BJ (cell line): ENCODE measurements at regions not wholly inside any gene's neighbourhood (a gene's known extent, or its start where the extent isn't known, plus 50 kb on each side); places are given as distances from the start of the nearest gene placed in this dataset.

ENCODE experiments used
- CTCF ChIA-PET: fragments of 350-600 bp; formaldehyde crosslinking; extraction: SDS; loops from one replicate; lab custom pipeline; 2021; ENCODE audit warnings: antibody characterized with exemption, inconsistent platforms; lab: Yijun Ruan, JAX
- POLR2A ChIA-PET: fragments of 300-600 bp; sonication (Branson Sonifier 250); formaldehyde crosslinking; extraction: SDS; loops from one replicate; lab custom pipeline; 2021; ENCODE audit warnings: antibody characterized with exemption; lab: Charles Lee
- DNase-seq: peaks from one replicate; pipeline ENCODE4 v3.0.0-alpha.2; 2011; ENCODE audit warnings: low read depth
- H3K27me3 ChIP-seq: 2 replicates; pipeline ENCODE4 v1.6.0; 2011; ENCODE audit warnings: low read length; ENCODE audit not compliant: control insufficient read depth, insufficient read depth
- H3K36me3 ChIP-seq: 2 replicates; pipeline ENCODE4 v1.5.1; 2011; ENCODE audit warnings: low read length; ENCODE audit not compliant: control insufficient read depth, insufficient read depth
- H3K4me3 ChIP-seq: 2 replicates; pipeline ENCODE4 v1.5.1; 2011; ENCODE audit warnings: low read depth, mild to moderate bottlenecking, control low read depth, low read length
- CTCF ChIP-seq: IDR thresholded peaks from 2 replicates; pipeline ENCODE4 v1.5.1; 2011; ENCODE audit warnings: low read depth, mild to moderate bottlenecking, control low read depth, inconsistent platforms, low read length, moderate library complexity; ENCODE audit not compliant: insufficient read depth

DNA sequence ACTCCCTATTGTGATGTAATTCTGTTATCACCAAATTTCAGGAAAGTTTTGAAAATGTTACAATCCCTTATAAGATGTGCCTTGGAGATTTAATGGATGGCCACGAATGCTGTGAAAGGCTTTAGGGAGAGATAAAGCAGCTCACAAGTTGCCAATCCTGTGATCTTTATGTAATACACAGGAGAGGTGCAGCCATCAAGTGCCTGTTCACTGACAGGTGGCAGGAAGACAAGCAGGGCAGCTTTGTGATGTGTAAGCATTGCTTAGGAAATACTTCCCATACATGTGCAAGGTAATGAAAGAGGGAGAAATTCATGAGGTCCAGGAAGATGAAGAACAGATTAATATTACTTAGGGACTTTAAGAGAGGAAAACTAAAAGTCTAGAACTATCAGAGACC is 628.8 kb downstream of the SLITRK6 start:
- POLR2A ChIA-PET: no interaction called here

DNA sequence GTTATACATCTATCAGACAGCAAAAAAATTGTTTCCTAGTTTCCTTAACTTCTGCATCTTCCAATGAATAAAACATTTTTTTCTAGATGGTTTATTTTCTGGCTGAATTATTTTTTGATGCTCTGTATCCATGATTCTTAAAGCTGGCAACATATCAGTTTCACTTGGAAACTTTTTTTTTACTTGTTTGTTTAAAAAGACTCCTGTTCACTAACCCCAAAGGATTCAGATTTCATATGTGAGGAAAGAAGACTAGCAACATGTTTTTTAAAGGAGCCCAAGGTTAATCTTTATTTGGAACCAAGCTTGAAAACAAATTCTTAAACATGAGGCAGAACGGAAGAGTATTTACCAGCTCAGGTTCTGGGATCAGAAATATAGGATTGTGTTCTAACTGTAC is 632.3 kb downstream of the SLITRK6 start:
- no peaks in the 10 kb centered on the region for H3K27me3 ChIP-seq
- no peak for TF ChIP-seq CTCF
- no peak for DNase-seq
- POLR2A ChIA-PET: no interaction called here
- CTCF ChIA-PET: no interaction called here
- no peaks in the 10 kb centered on the region for H3K36me3 ChIP-seq
- no peak overlapping the region for H3K4me3 ChIP-seq

More for the DNA sequence above, 628.8 kb downstream of the SLITRK6 start:
- DNase-seq: no peak
- H3K27me3 ChIP-seq: no peaks in the 10 kb centered on the region
- no peak overlapping the region for H3K4me3 ChIP-seq
- H3K36me3 ChIP-seq: no peaks in the 10 kb centered on the region
- TF ChIP-seq CTCF: no peak
- CTCF ChIA-PET: no interaction called here

GRCh38 chr13:85163063-85163462 is 636.2 kb downstream of the SLITRK6 start:
- no peak for DNase-seq
- no peak overlapping the region for H3K4me3 ChIP-seq
- POLR2A ChIA-PET: no interaction called here
- no peak for TF ChIP-seq CTCF
- CTCF ChIA-PET: no interaction called here
- H3K27me3 ChIP-seq: no peaks in the 10 kb centered on the region
- H3K36me3 ChIP-seq: no peaks in the 10 kb centered on the region

GRCh38 chr13:85148009-85148408 is 651.2 kb downstream of the SLITRK6 start:
- Histone ChIP-seq H3K4me3 (no peak overlapping the region), H3K36me3 (no peaks in the 10 kb centered on the region), H3K27me3 (no peaks in the 10 kb centered on the region)
- CTCF ChIA-PET: no interaction called here
- POLR2A ChIA-PET: no interaction called here
- no peak for DNase-seq
- no peak for TF ChIP-seq CTCF

- no peak for TF ChIP-seq CTCF
- ChIA-PET POLR2A (no interaction called here), CTCF (no interaction called here)
- H3K36me3 ChIP-seq: no peaks in the 10 kb centered on the region
- H3K27me3 ChIP-seq: no peaks in the 10 kb centered on the region
- no peak overlapping the region for H3K4me3 ChIP-seq
- no peak for DNase-seq
Observed at GRCh38 chr13:85142351-85142927, 656.8 kb downstream of the SLITRK6 start.
